PC-3 (cell line): ENCODE measurements at regions not wholly inside any gene's neighbourhood (a gene's known extent, or its start where the extent isn't known, plus 50 kb on each side); places are given as distances from the start of the nearest gene placed in this dataset.
A peak's percentile ranks its signal among the peaks of the same experiment; 100 is the strongest.
"Not testable (repeated sequence)": the region's sequence is repeated elsewhere in the genome, so short reads cannot be mapped to it uniquely, and the experiment has no call there.

ENCODE experiments used
- ATAC-seq: fragments of 200-7000 bp; cut with Tn5 transposase; 2 replicates; pipeline ENCODE4 v1.9.1; 2020; ENCODE audit warnings: mild to moderate bottlenecking, moderate library complexity
- BruUV-seq: library from RNA; stranded (reverse); fragments of 400-500 nt; replicated peaks from 2 replicates; lab custom pipeline; 2021; lab: Mats Ljungman, UMichigan
- CTCF ChIA-PET: fragments of 300-600 bp; sonication (Branson Sonifier 250); formaldehyde crosslinking; loops from one replicate; lab custom pipeline; 2022; ENCODE audit warnings: antibody characterized with exemption; lab: Charles Lee
- POLR2A ChIA-PET: fragments of 300-600 bp; sonication (Branson Sonifier 250); formaldehyde crosslinking; loops from one replicate; lab custom pipeline; 2022; ENCODE audit warnings: antibody characterized with exemption; ENCODE audit not compliant: unreplicated experiment; lab: Charles Lee
- DNase-seq: peaks from one replicate; pipeline ENCODE4 v3.0.0-alpha.2; 2015
- H2AFZ ChIP-seq: fragments of 300-600 bp; sonication (generic); 2 replicates; pipeline ENCODE4 v1.6.0; 2016; ENCODE audit warnings: antibody characterized with exemption, low read length
- H3F3A ChIP-seq: fragments of 300-600 bp; sonication (generic); one replicate; pipeline ENCODE4 v1.6.0; 2017; ENCODE audit warnings: antibody characterized with exemption, low read length, control low read depth, mild to moderate bottlenecking; ENCODE audit not compliant: unreplicated experiment
- H3K27ac ChIP-seq: fragments of 300-600 bp; sonication (generic); 2 replicates; pipeline ENCODE4 v1.5.1; 2016; ENCODE audit warnings: mild to moderate bottlenecking, low read length
- H3K27me3 ChIP-seq: fragments of 300-600 bp; sonication (generic); 2 replicates; pipeline ENCODE4 v1.6.1; 2016; ENCODE audit warnings: low read length, mixed read lengths
- H3K36me3 ChIP-seq: fragments of 300-600 bp; sonication (generic); 2 replicates; pipeline ENCODE4 v1.6.1; 2016; ENCODE audit warnings: low read depth, mixed run types, low read length, mixed read lengths
- H3K4me1 ChIP-seq: fragments of 300-600 bp; sonication (generic); 2 replicates; pipeline ENCODE4 v1.5.1; 2016; ENCODE audit warnings: low read length; ENCODE audit not compliant: insufficient read depth
- H3K4me2 ChIP-seq: fragments of 300-600 bp; sonication (generic); 2 replicates; pipeline ENCODE4 v1.6.0; 2016; ENCODE audit warnings: low read length
- H3K4me3 ChIP-seq: fragments of 300-600 bp; sonication (generic); 2 replicates; pipeline ENCODE4 v1.5.1; 2016; ENCODE audit warnings: mild to moderate bottlenecking, low read length, mixed read lengths
- H3K79me2 ChIP-seq: fragments of 300-600 bp; sonication (generic); 2 replicates; pipeline ENCODE4 v1.6.1; 2017; ENCODE audit warnings: low read length, mixed read lengths
- H3K9ac ChIP-seq: fragments of 300-600 bp; sonication (generic); 2 replicates; pipeline ENCODE4 v1.6.0; 2016; ENCODE audit warnings: mild to moderate bottlenecking, low read length
- H3K9me2 ChIP-seq: fragments of 300-600 bp; sonication (generic); replicated peaks from 2 replicates; pipeline ENCODE4 v1.6.1; 2016; ENCODE audit warnings: mixed run types, low read length, mixed read lengths
- H3K9me3 ChIP-seq: fragments of 300-600 bp; sonication (generic); 2 replicates; pipeline ENCODE4 v1.6.1; 2016; ENCODE audit warnings: low read length, mixed read lengths
- H4K20me1 ChIP-seq: fragments of 300-600 bp; sonication (generic); 2 replicates; pipeline ENCODE4 v1.6.1; 2016; ENCODE audit warnings: low read length, mixed read lengths
- EZH2 ChIP-seq: fragments of 300-600 bp; sonication (generic); IDR thresholded peaks from one replicate; pipeline ENCODE4 v1.6.1; 2017; ENCODE audit warnings: antibody characterized with exemption, mild to moderate bottlenecking, low read length; ENCODE audit not compliant: unreplicated experiment
- EZH2phosphoT487 ChIP-seq: fragments of 300-600 bp; sonication (generic); IDR thresholded peaks from 2 replicates; pipeline ENCODE4 v1.6.1; 2018; ENCODE audit warnings: mild to moderate bottlenecking, antibody characterized with exemption, low read length, borderline replicate concordance
- intact Hi-C: fragments of 100-400 bp; cut with micrococcal nuclease; formaldehyde crosslinking; loops from 2 replicates; pipeline ENCODE4 v1.9.0; 2023
- TF ChIP-seq, protein P1 (sequence below): fragments of 300-600 bp; sonication (generic); conservative IDR thresholded peaks from 2 replicates; pipeline ENCODE4 v1.5.1; 2017; ENCODE audit warnings: antibody characterized with exemption, low read depth, mild to moderate bottlenecking, low read length

DNA sequence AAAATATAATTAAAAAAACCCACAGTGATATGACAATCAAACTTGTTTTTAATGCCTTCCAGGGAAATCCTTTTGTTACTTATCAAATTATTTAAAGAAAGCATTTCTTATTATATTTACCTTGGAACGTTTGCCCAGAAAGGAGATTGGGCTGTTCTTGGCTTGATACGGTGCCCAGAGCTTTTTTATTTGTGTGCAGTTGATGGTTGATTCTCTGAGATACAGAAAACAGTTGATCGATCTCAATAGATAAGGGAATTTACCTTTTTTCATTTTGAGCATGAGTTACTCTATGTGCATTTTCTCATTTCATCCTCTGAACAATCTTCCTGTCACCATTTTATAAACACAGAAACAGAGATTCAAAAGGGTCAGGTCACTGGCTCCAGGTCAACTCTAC is 72.5 kb upstream of the NEDD9 start:
- POLR2A ChIA-PET, result no interaction called here
- Histone ChIP-seq H3K79me2 (no peaks in the 10 kb centered on the region), H4K20me1 (no peaks in the 10 kb centered on the region), H2AFZ (no peak overlapping the region), H3K27ac (no peak overlapping the region), H3K36me3 (no peaks in the 10 kb centered on the region), H3K4me2 (no peak overlapping the region), H3K9me3 (no peaks in the 10 kb centered on the region), H3F3A (no peaks in the 10 kb centered on the region), H3K9me2 (no peaks in the 10 kb centered on the region), H3K4me1 (no peaks in the 10 kb centered on the region), H3K4me3 (no peak overlapping the region), H3K9ac (no peak overlapping the region), H3K27me3 (no peaks in the 10 kb centered on the region)
- ATAC-seq (no peak), DNase-seq (no peak)
- BruUV-seq, result no TSS peak
- TF ChIP-seq EZH2 (no peak), EZH2phosphoT487 (no peak)
- TF ChIP-seq, protein P1, sequence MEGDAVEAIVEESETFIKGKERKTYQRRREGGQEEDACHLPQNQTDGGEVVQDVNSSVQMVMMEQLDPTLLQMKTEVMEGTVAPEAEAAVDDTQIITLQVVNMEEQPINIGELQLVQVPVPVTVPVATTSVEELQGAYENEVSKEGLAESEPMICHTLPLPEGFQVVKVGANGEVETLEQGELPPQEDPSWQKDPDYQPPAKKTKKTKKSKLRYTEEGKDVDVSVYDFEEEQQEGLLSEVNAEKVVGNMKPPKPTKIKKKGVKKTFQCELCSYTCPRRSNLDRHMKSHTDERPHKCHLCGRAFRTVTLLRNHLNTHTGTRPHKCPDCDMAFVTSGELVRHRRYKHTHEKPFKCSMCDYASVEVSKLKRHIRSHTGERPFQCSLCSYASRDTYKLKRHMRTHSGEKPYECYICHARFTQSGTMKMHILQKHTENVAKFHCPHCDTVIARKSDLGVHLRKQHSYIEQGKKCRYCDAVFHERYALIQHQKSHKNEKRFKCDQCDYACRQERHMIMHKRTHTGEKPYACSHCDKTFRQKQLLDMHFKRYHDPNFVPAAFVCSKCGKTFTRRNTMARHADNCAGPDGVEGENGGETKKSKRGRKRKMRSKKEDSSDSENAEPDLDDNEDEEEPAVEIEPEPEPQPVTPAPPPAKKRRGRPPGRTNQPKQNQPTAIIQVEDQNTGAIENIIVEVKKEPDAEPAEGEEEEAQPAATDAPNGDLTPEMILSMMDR, result no peak
- intact Hi-C loops, result no loop called here
- CTCF ChIA-PET, result no interaction called here

GRCh38 chr6:11299876-11300428 is 67.5 kb upstream of the NEDD9 start:
- H3K9ac ChIP-seq, H2AFZ ChIP-seq, H3K4me3 ChIP-seq, H3K36me3 ChIP-seq, H3K79me2 ChIP-seq, POLR2A ChIA-PET, H3K27me3 ChIP-seq, H3K27ac ChIP-seq, H3K4me2 ChIP-seq, ATAC-seq, H3K9me2 ChIP-seq, H3K4me1 ChIP-seq, H3K9me3 ChIP-seq, H4K20me1 ChIP-seq, DNase-seq, BruUV-seq, H3F3A ChIP-seq, CTCF ChIA-PET: not testable (repeated sequence)
- intact Hi-C loops, result loop anchor here (5.0 kb wide), 1 partner anchor 158 kb away; no protein-coding TSS in a partner anchor

DNA sequence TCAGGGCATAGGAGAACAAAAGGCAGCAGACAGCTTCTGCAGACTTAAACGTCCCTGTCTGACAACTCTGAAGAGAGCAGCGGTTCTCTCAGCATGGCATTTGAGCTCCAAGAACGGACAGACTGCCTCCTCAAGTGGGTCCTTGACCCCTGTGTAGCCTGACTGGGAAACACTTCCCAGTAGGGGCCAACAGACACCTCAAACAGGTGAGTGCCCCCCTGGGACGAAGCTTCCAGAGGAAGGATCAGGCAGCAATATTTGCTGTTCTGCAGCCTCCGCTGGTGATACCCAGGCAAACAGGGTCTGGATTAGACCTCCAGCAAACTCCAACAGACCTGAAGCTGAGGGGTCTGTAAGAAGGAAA is 66.9 kb upstream of the NEDD9 start:
- H3F3A ChIP-seq, H3K27me3 ChIP-seq, H3K9me3 ChIP-seq, BruUV-seq, H3K79me2 ChIP-seq, H2AFZ ChIP-seq, H3K27ac ChIP-seq, POLR2A ChIA-PET, H3K4me1 ChIP-seq, H3K9ac ChIP-seq, H4K20me1 ChIP-seq, ATAC-seq, DNase-seq, CTCF ChIA-PET, H3K36me3 ChIP-seq, H3K4me3 ChIP-seq, H3K9me2 ChIP-seq: not testable (repeated sequence)
- peak overlapping the region; percentile 13; the same call in 1 of the 2 replicates for H3K4me2 ChIP-seq
- intact Hi-C loops, result loop anchor here (5.0 kb wide), 1 partner anchor 157 kb away; no protein-coding TSS in a partner anchor
